Mesenchymal stem cell (in vitro differentiated cells and primary cell): ENCODE measurements at regions not wholly inside any gene's neighbourhood (a gene's known extent, or its start where the extent isn't known, plus 50 kb on each side); places are given as distances from the start of the nearest gene placed in this dataset.

Source experiments
- DNase-seq: peaks from one replicate; pipeline ENCODE4 v3.0.0-alpha.2; 2013
- H2AFZ ChIP-seq: one replicate; pipeline ENCODE4 v1.6.1; 2013; ENCODE audit warnings: low read depth, mild to moderate bottlenecking, control low read depth, inconsistent platforms, low read length, moderate library complexity
- H2AK5ac ChIP-seq: 2 replicates; pipeline ENCODE4 v1.6.1; 2013; ENCODE audit warnings: low read length, moderate library complexity, mild to moderate bottlenecking, inconsistent platforms; ENCODE audit not compliant: severe bottlenecking
- H2BK120ac ChIP-seq: one replicate; pipeline ENCODE4 v1.6.1; 2013; ENCODE audit warnings: low read depth, mild to moderate bottlenecking, inconsistent platforms, low read length, moderate library complexity
- H2BK12ac ChIP-seq, 2 experiments: one replicate each; pipeline ENCODE4 v1.6.1; 2013; ENCODE audit warnings: inconsistent platforms in 2 of 2, low read length in 2 of 2, mild to moderate bottlenecking in 2 of 2, moderate library complexity in 2 of 2, control low read depth in 1 of 2
- H2BK15ac ChIP-seq: one replicate; pipeline ENCODE4 v1.6.1; 2013; ENCODE audit warnings: mild to moderate bottlenecking, low read depth, inconsistent platforms; ENCODE audit not compliant: poor library complexity, severe bottlenecking
- H2BK5ac ChIP-seq: 2 replicates; pipeline ENCODE4 v1.6.1; 2013; ENCODE audit warnings: low read depth, mild to moderate bottlenecking, low read length, control low read depth, inconsistent platforms; ENCODE audit not compliant: poor library complexity, severe bottlenecking
- H3K14ac ChIP-seq, 2 experiments: one replicate each; pipeline ENCODE4 v1.6.1; 2013; ENCODE audit warnings: inconsistent platforms in 2 of 2, low read length in 2 of 2, control low read depth in 1 of 2, mild to moderate bottlenecking in 1 of 2, moderate library complexity in 1 of 2
- H3K18ac ChIP-seq, 2 experiments: one replicate each; pipeline ENCODE4 v1.6.1; 2013; ENCODE audit warnings: inconsistent platforms in 2 of 2, low read length in 2 of 2, control low read depth in 1 of 2, low read depth in 1 of 2, mild to moderate bottlenecking in 1 of 2
- H3K23ac ChIP-seq, 2 experiments: one replicate each; pipeline ENCODE4 v1.6.1; 2013; ENCODE audit warnings: inconsistent platforms in 2 of 2, low read length in 2 of 2, mild to moderate bottlenecking in 2 of 2, moderate library complexity in 2 of 2, control low read depth in 1 of 2
- H3K27ac ChIP-seq: 2 replicates; pipeline ENCODE4 v1.5.1; 2013; ENCODE audit warnings: mild to moderate bottlenecking, moderate library complexity, low read length, control low read depth, inconsistent platforms; ENCODE audit not compliant: poor library complexity, severe bottlenecking
- H3K27me3 ChIP-seq, 2 experiments: 2 replicates each; pipeline versions ENCODE4 v1.6.1 to v1.7.0; 2013; ENCODE audit warnings: low read length in 2 of 2, mild to moderate bottlenecking in 2 of 2, moderate library complexity in 2 of 2, control low read depth in 1 of 2, inconsistent platforms in 1 of 2; ENCODE audit not compliant: control insufficient read depth in 1 of 2, insufficient read depth in 1 of 2
- H3K36me3 ChIP-seq, 2 experiments: 2 replicates each; pipeline versions ENCODE4 v1.6.1 to v1.7.0; 2013; ENCODE audit warnings: low read length in 2 of 2, control low read depth in 1 of 2, inconsistent platforms in 1 of 2, low read depth in 1 of 2, mild to moderate bottlenecking in 1 of 2; ENCODE audit not compliant: insufficient read depth in 2 of 2, control insufficient read depth in 1 of 2
- H3K4ac ChIP-seq, 2 experiments: one replicate each; pipeline ENCODE4 v1.6.1; 2013; ENCODE audit warnings: inconsistent platforms in 2 of 2, low read length in 2 of 2, mild to moderate bottlenecking in 2 of 2, moderate library complexity in 2 of 2, control low read depth in 1 of 2, low read depth in 1 of 2
- H3K4me1 ChIP-seq: 2 replicates; pipeline ENCODE4 v1.6.1; 2013; ENCODE audit warnings: low read depth, low read length, control low read depth; ENCODE audit not compliant: control insufficient read depth, insufficient read depth
- H3K4me2 ChIP-seq: 2 replicates; pipeline ENCODE4 v1.6.1; 2013; ENCODE audit warnings: low read length, mild to moderate bottlenecking, inconsistent platforms; ENCODE audit not compliant: poor library complexity, severe bottlenecking
- H3K4me3 ChIP-seq, 2 experiments: 2 replicates each; pipeline versions ENCODE4 v1.5.1 to v1.7.0; 2013; ENCODE audit warnings: low read length in 2 of 2, mild to moderate bottlenecking in 2 of 2, control low read depth in 1 of 2, low read depth in 1 of 2; ENCODE audit not compliant: insufficient read depth in 1 of 2
- H3K79me1 ChIP-seq: replicated peaks from 2 replicates; pipeline ENCODE4 v1.6.1; 2013; ENCODE audit warnings: mild to moderate bottlenecking, control low read depth, low read length, inconsistent platforms; ENCODE audit not compliant: poor library complexity, severe bottlenecking
- H3K9ac ChIP-seq: 2 replicates; pipeline ENCODE4 v1.7.0; 2013; ENCODE audit warnings: mild to moderate bottlenecking, low read length, moderate library complexity
- H3K9me3 ChIP-seq: 2 replicates; pipeline ENCODE4 v1.7.0; 2013; ENCODE audit warnings: mild to moderate bottlenecking, low read length; ENCODE audit not compliant: control insufficient read depth
- H4K8ac ChIP-seq: one replicate; pipeline ENCODE4 v1.6.1; 2013; ENCODE audit warnings: inconsistent platforms, mild to moderate bottlenecking, low read length, moderate library complexity
- H4K91ac ChIP-seq: one replicate; pipeline ENCODE4 v1.6.1; 2013; ENCODE audit warnings: mild to moderate bottlenecking, low read length, inconsistent platforms
- WGBS: methylation state at CpG from one replicate; pipeline ENCODE4 v1.1.7; 2013; ENCODE audit warnings: mixed read lengths; 5-methylcytosine and 5-hydroxymethylcytosine counted together

DNA sequence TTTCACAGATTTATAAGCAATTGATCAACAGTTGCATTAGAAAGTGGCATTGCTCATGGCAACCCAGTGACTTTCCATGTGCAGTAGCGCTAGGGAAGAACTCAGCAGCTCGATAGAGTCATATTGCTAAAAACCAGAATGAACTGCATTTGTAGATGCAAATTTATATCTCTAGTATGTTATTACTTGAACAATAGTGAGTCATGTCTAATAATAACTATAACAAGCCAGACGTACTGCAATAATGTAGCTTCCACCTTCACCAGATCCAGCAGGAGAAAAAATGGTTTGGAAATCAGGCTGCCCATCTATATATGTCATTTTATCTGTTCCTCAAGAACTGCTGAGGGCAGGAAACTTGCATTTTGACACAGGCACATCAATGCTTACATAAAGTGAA lies 66.5 kb upstream of the FIGN start:
- Histone ChIP-seq H2BK120ac (no peak overlapping the region), H2AFZ (no peak overlapping the region), H2AK5ac (no peak overlapping the region), H3K18ac (no peak overlapping the region), H3K27ac (no peak overlapping the region), H3K4me2 (no peak overlapping the region), H2BK12ac (no peak overlapping the region), H2BK15ac (no peak overlapping the region), H2BK5ac (no peak overlapping the region), H3K14ac (no peak overlapping the region), H3K23ac (no peak overlapping the region), H3K4me3 (no peak overlapping the region), H3K9ac (no peak overlapping the region), H3K4ac (no peak overlapping the region), H3K27me3 (no peaks in the 10 kb centered on the region), H3K4me1 (no peaks in the 10 kb centered on the region), H4K8ac (no peak overlapping the region), H4K91ac (no peak overlapping the region), H3K9me3 (no peaks in the 10 kb centered on the region), H3K36me3 (no peaks in the 10 kb centered on the region), H3K79me1 (no peaks in the 10 kb centered on the region)
- DNase-seq: peak; percentile 11
- 83% methylated on average over 3 of the region's 3 CpGs for WGBS

DNA sequence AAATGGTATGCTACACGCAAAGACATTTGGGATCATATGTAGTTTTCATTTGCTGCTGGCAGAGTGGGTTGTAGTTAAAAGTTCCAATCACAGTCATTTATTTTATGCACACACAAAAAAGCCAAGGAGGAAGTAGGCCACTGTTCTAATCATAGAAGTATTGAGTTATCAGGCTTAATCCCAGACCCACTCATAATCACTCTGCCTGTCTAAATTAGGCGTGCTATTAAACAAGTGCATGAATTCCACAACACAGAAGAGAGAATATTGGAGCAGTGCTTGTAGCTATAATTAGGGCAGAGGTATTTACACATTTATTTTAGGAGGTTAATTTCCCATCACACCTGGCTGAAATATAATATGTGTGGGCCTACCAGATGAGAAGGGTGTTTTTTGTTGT lies 65.7 kb upstream of the FIGN start:
- H3K14ac ChIP-seq: no peak overlapping the region
- peak overlapping the region; percentile 57 for H2BK5ac ChIP-seq
- H2BK15ac ChIP-seq: no peak overlapping the region
- no peaks in the 10 kb centered on the region for H3K79me1 ChIP-seq
- no peaks in the 10 kb centered on the region for H3K4me1 ChIP-seq
- H3K9ac ChIP-seq: no peak overlapping the region
- 100% methylated on average over 1 of the region's 2 CpGs for WGBS
- no peaks in the 10 kb centered on the region for H3K27me3 ChIP-seq
- H3K23ac ChIP-seq: no peak overlapping the region
- H4K91ac ChIP-seq: no peak overlapping the region
- no peak overlapping the region for H3K4ac ChIP-seq
- no peak overlapping the region for H3K18ac ChIP-seq
- DNase-seq: no peak
- no peak overlapping the region for H3K4me2 ChIP-seq
- H3K4me3 ChIP-seq: no peak overlapping the region
- H3K36me3 ChIP-seq: no peaks in the 10 kb centered on the region
- peak overlapping the region; percentile 69 for H2AK5ac ChIP-seq
- H3K9me3 ChIP-seq: no peaks in the 10 kb centered on the region
- H2AFZ ChIP-seq: no peak overlapping the region
- H3K27ac ChIP-seq: peak overlapping the region; percentile 92
- H2BK120ac ChIP-seq: no peak overlapping the region
- no peak overlapping the region for H2BK12ac ChIP-seq
- no peak overlapping the region for H4K8ac ChIP-seq

DNA sequence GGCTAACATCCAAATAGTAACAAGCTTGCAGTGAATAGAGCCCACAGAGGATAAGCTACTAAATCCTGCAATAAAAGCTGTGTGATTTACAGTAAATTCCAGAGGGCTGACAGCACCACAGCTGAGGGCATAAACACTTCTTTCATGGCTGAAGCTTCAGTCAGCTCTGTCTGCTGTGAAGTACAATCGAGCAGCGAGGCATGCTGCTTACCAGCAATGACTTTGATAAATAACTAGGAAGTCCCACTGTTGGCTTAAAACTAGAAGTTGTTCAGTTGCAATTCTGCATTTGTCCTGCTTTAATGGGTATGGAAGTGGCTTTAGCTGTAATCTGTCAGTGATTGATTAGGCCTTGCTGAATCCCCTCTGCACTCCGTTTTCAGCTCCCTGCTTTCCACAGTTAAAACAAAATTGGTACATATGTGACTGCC lies 65.2 kb upstream of the FIGN start:
- Histone ChIP-seq H3K4me2 (peak overlapping the region; percentile 39), H2BK12ac (no peak overlapping the region), H4K8ac (no peak overlapping the region), H3K14ac (no peak overlapping the region), H2BK15ac (no peak overlapping the region), H3K4ac (no peak overlapping the region), H3K36me3 (no peaks in the 10 kb centered on the region), H3K27me3 (no peaks in the 10 kb centered on the region), H3K18ac (no peak overlapping the region), H2BK5ac (peak overlapping the region; percentile 57), H3K79me1 (no peaks in the 10 kb centered on the region), H3K23ac (no peak overlapping the region), H3K4me1 (no peaks in the 10 kb centered on the region), H3K9ac (peak overlapping the region; percentile 11), H2AK5ac (no peak overlapping the region), H3K27ac (peak overlapping the region; percentile 92), H2BK120ac (no peak overlapping the region), H2AFZ (no peak overlapping the region), H3K4me3 (peak overlapping the region in 1 of 2 experiments; percentile 34), H3K9me3 (no peaks in the 10 kb centered on the region), H4K91ac (no peak overlapping the region)
- peak; percentile 76 for DNase-seq
- WGBS: 0% methylated on average over 2 of the region's 3 CpGs

DNA sequence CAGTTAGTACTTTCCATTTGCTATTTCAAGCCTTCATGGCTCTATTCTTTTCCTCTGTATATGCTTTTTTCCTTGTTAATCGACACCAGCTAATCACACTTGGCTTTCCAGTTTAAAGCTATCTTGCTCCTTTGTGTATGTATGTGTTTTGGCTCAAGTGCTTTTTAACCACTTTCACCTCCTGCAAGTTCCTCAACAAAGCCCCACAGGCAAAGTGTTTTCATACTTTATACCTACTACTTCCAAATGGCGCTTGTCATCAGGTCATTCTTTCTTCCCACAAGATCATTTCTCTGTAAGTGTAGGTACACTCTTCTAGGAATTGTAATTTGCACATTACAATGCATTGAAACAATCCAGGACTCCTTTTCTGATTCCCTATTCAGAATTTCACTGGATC lies 64.0 kb upstream of the FIGN start:
- no peak overlapping the region for H2AK5ac ChIP-seq
- H3K79me1 ChIP-seq: no peaks in the 10 kb centered on the region
- no peak overlapping the region for H4K91ac ChIP-seq
- H3K4me2 ChIP-seq: no peak overlapping the region
- no peak overlapping the region for H3K14ac ChIP-seq
- H2AFZ ChIP-seq: no peak overlapping the region
- H3K4me1 ChIP-seq: no peaks in the 10 kb centered on the region
- no peak overlapping the region for H2BK5ac ChIP-seq
- no peak for DNase-seq
- no peaks in the 10 kb centered on the region for H3K9me3 ChIP-seq
- H3K23ac ChIP-seq: no peak overlapping the region
- no peak overlapping the region for H2BK12ac ChIP-seq
- H2BK120ac ChIP-seq: no peak overlapping the region
- H3K27me3 ChIP-seq: no peaks in the 10 kb centered on the region
- H4K8ac ChIP-seq: no peak overlapping the region
- H3K9ac ChIP-seq: no peak overlapping the region
- 86% methylated on average over 1 of the region's 2 CpGs for WGBS
- H3K27ac ChIP-seq: no peak overlapping the region
- H2BK15ac ChIP-seq: no peak overlapping the region
- no peak overlapping the region for H3K18ac ChIP-seq
- H3K4ac ChIP-seq: no peak overlapping the region
- H3K4me3 ChIP-seq: no peak overlapping the region
- no peaks in the 10 kb centered on the region for H3K36me3 ChIP-seq
